ENCODE measurements at regions not wholly inside any gene's neighbourhood (a gene's known extent, or its start where the extent isn't known, plus 50 kb on each side); places are given as distances from the start of the nearest gene placed in this dataset.
"Not testable (repeated sequence)": the region's sequence is repeated elsewhere in the genome, so short reads cannot be mapped to it uniquely, and the experiment has no call there.

DNA sequence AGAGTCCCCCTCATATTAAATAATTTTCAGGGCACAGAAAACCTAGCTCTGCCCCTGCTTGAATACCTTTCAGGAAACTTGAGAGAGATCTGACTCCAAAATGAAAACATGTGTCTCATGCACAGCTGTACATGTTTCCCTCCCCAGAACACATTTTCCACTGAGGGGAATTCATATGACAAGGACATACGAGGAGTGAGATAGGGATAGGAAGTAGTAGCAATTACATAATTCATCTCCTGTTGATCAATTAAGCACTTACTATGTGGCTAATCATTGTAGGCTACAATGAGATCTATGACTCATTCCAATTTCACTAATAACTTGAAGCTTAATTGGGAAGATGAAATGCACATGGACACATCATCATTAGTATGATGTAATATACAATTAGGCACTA lies 302.1 kb downstream of the PCDH11X start:
- H3K4me1 Mint-ChIP-seq; H3K4me1 ChIP-seq (ENCODE audit: control insufficient read depth in 2 of 2, insufficient read depth in 2 of 2, low read length in 2 of 2); H3K27ac Mint-ChIP-seq; H4K20me1 ChIP-seq (ENCODE audit: control insufficient read depth, insufficient read depth, low read length, poor library complexity, severe bottlenecking); DNase-seq; H3K4me2 ChIP-seq (replicated peaks; ENCODE audit: low read depth, low read length, poor library complexity, severe bottlenecking); H3K27me3 Mint-ChIP-seq; H3K27ac ChIP-seq (ENCODE audit: low read length in 2 of 2); H3K9me3 ChIP-seq (ENCODE audit: control extremely low read depth in 1 of 3, control insufficient read depth in 2 of 3, insufficient read depth in 1 of 3, low read length in 2 of 3); H3K9me3 Mint-ChIP-seq (ENCODE audit: insufficient read depth); H3K9ac ChIP-seq (ENCODE audit: low read length); H3K4me3 Mint-ChIP-seq; H2AFZ ChIP-seq (ENCODE audit: insufficient read depth, low read depth, low read length, poor library complexity, severe bottlenecking); H3K4me3 ChIP-seq (ENCODE audit: control extremely low read depth in 1 of 5, extremely low read depth in 1 of 5, insufficient read depth in 1 of 5, low read depth in 2 of 5, low read length in 4 of 5); POLR2A ChIA-PET; H3K36me3 ChIP-seq (replicated peaks in 1 of 2; ENCODE audit: control extremely low read depth in 1 of 2, control insufficient read depth in 1 of 2, extremely low read depth in 1 of 2, insufficient read depth in 2 of 2, low read length in 1 of 2); CTCF ChIA-PET; H3K79me2 ChIP-seq (ENCODE audit: control insufficient read depth, insufficient read depth, low read length); intact Hi-C loops (cut with micrococcal nuclease); H3K27me3 ChIP-seq (replicated peaks in 1 of 4; ENCODE audit: control extremely low read depth in 1 of 4, control insufficient read depth in 3 of 4, insufficient read depth in 4 of 4, low read length in 3 of 4); ATAC-seq (ENCODE audit: low read depth): not testable (repeated sequence)
- WGBS (ENCODE audit: insufficient coverage), result no CpG with 5 or more reads among the region's 1 CpG

DNA sequence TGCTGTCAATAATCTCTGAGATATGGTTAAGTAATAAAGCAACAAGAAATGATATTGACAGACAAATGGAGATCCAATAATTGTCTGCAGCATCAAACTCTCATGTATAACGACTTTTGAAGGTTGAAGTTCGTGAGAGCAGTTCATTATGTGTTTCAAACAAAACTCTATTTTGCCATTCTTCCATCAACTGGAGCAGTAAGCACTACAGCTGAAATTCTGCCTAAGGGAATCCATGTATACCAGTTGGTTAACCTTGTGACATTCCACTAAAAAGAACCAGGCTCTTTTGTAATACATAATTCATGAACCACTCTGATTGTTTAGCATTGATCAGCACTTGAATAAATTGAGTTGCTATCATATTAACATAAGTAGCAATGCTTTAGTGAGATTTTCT lies 311.6 kb downstream of the PCDH11X start:
- H3K27ac Mint-ChIP-seq; H3K9me3 Mint-ChIP-seq (ENCODE audit: insufficient read depth); H3K4me3 Mint-ChIP-seq; POLR2A ChIA-PET; H3K4me1 ChIP-seq (ENCODE audit: control insufficient read depth in 2 of 2, insufficient read depth in 2 of 2, low read length in 2 of 2); ATAC-seq (ENCODE audit: low read depth); H3K79me2 ChIP-seq (ENCODE audit: control insufficient read depth, insufficient read depth, low read length); H3K27me3 ChIP-seq (replicated peaks in 1 of 4; ENCODE audit: control extremely low read depth in 1 of 4, control insufficient read depth in 3 of 4, insufficient read depth in 4 of 4, low read length in 3 of 4); H3K27ac ChIP-seq (ENCODE audit: low read length in 2 of 2); H3K4me2 ChIP-seq (replicated peaks; ENCODE audit: low read depth, low read length, poor library complexity, severe bottlenecking); H3K9ac ChIP-seq (ENCODE audit: low read length); H3K9me3 ChIP-seq (ENCODE audit: control extremely low read depth in 1 of 3, control insufficient read depth in 2 of 3, insufficient read depth in 1 of 3, low read length in 2 of 3); CTCF ChIA-PET; H2AFZ ChIP-seq (ENCODE audit: insufficient read depth, low read depth, low read length, poor library complexity, severe bottlenecking); H4K20me1 ChIP-seq (ENCODE audit: control insufficient read depth, insufficient read depth, low read length, poor library complexity, severe bottlenecking); H3K4me3 ChIP-seq (ENCODE audit: control extremely low read depth in 1 of 5, extremely low read depth in 1 of 5, insufficient read depth in 1 of 5, low read depth in 2 of 5, low read length in 4 of 5); H3K4me1 Mint-ChIP-seq; H3K27me3 Mint-ChIP-seq; DNase-seq; H3K36me3 ChIP-seq (replicated peaks in 1 of 2; ENCODE audit: control extremely low read depth in 1 of 2, control insufficient read depth in 1 of 2, extremely low read depth in 1 of 2, insufficient read depth in 2 of 2, low read length in 1 of 2); intact Hi-C loops (cut with micrococcal nuclease): not testable (repeated sequence)
- WGBS (ENCODE audit: insufficient coverage), result no CpG with 5 or more reads among the region's 2 CpGs

DNA sequence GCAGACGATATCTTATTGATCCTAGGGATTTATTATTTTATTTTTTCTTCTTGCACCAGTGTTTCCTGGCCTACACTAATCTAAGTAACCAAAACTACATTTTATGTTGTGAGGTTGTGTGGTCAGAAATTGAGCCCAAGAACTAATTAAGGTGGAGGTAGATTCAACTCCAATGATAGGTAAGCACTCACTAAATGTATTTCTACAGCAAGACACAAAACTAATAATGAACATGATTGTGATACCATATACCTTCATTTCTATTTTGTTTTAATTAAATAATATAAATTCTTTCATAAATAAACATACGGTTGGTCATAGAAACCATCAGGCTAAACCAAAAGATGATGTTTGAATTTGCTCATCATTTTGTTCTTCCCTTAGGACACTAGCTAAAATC lies 319.0 kb downstream of the PCDH11X start:
- WGBS (ENCODE audit: insufficient coverage), result no CpG with 5 or more reads among the region's 2 CpGs
- H3K27me3 Mint-ChIP-seq; H3K36me3 ChIP-seq (replicated peaks in 1 of 2; ENCODE audit: control extremely low read depth in 1 of 2, control insufficient read depth in 1 of 2, extremely low read depth in 1 of 2, insufficient read depth in 2 of 2, low read length in 1 of 2); CTCF ChIA-PET; intact Hi-C loops (cut with micrococcal nuclease); H3K4me3 Mint-ChIP-seq; POLR2A ChIA-PET; H3K4me3 ChIP-seq (ENCODE audit: control extremely low read depth in 1 of 5, extremely low read depth in 1 of 5, insufficient read depth in 1 of 5, low read depth in 2 of 5, low read length in 4 of 5); H3K9me3 ChIP-seq (ENCODE audit: control extremely low read depth in 1 of 3, control insufficient read depth in 2 of 3, insufficient read depth in 1 of 3, low read length in 2 of 3); H3K27ac Mint-ChIP-seq; H4K20me1 ChIP-seq (ENCODE audit: control insufficient read depth, insufficient read depth, low read length, poor library complexity, severe bottlenecking); H3K4me1 Mint-ChIP-seq; ATAC-seq (ENCODE audit: low read depth); H3K9me3 Mint-ChIP-seq (ENCODE audit: insufficient read depth); H2AFZ ChIP-seq (ENCODE audit: insufficient read depth, low read depth, low read length, poor library complexity, severe bottlenecking); H3K27ac ChIP-seq (ENCODE audit: low read length in 2 of 2); H3K4me1 ChIP-seq (ENCODE audit: control insufficient read depth in 2 of 2, insufficient read depth in 2 of 2, low read length in 2 of 2); H3K9ac ChIP-seq (ENCODE audit: low read length); DNase-seq; H3K79me2 ChIP-seq (ENCODE audit: control insufficient read depth, insufficient read depth, low read length); H3K27me3 ChIP-seq (replicated peaks in 1 of 4; ENCODE audit: control extremely low read depth in 1 of 4, control insufficient read depth in 3 of 4, insufficient read depth in 4 of 4, low read length in 3 of 4); H3K4me2 ChIP-seq (replicated peaks; ENCODE audit: low read depth, low read length, poor library complexity, severe bottlenecking): not testable (repeated sequence)

DNA sequence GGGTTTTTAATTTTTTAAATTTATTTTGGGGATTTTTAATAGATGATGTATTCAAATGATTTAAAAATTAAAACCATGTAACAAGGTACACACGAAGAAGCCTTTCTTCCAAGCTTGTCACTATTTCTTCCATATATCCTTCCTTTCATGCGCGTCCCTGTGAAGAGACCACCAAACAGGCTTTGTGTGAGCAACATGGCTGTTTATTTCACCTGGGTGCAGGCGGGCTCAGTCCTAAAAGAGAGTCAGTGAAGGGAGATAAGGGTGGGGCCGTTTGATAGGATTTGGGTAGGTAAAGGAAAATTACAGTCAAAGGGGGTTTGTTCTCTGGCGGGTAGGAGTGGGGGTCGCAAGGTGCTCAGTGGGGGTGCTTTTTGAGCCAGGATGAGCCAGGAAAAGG lies 320.9 kb downstream of the PCDH11X start:
- H3K79me2 ChIP-seq (ENCODE audit: control insufficient read depth, insufficient read depth, low read length); H3K4me1 ChIP-seq (ENCODE audit: control insufficient read depth in 2 of 2, insufficient read depth in 2 of 2, low read length in 2 of 2); H3K36me3 ChIP-seq (replicated peaks in 1 of 2; ENCODE audit: control extremely low read depth in 1 of 2, control insufficient read depth in 1 of 2, extremely low read depth in 1 of 2, insufficient read depth in 2 of 2, low read length in 1 of 2); H3K4me3 Mint-ChIP-seq; H3K4me1 Mint-ChIP-seq; H4K20me1 ChIP-seq (ENCODE audit: control insufficient read depth, insufficient read depth, low read length, poor library complexity, severe bottlenecking); H3K27ac ChIP-seq (ENCODE audit: low read length in 2 of 2); H3K4me3 ChIP-seq (ENCODE audit: control extremely low read depth in 1 of 5, extremely low read depth in 1 of 5, insufficient read depth in 1 of 5, low read depth in 2 of 5, low read length in 4 of 5); H3K9ac ChIP-seq (ENCODE audit: low read length); H3K27me3 ChIP-seq (replicated peaks in 1 of 4; ENCODE audit: control extremely low read depth in 1 of 4, control insufficient read depth in 3 of 4, insufficient read depth in 4 of 4, low read length in 3 of 4); H3K27me3 Mint-ChIP-seq; DNase-seq; H3K27ac Mint-ChIP-seq; H2AFZ ChIP-seq (ENCODE audit: insufficient read depth, low read depth, low read length, poor library complexity, severe bottlenecking); ATAC-seq (ENCODE audit: low read depth); CTCF ChIA-PET; H3K4me2 ChIP-seq (replicated peaks; ENCODE audit: low read depth, low read length, poor library complexity, severe bottlenecking); H3K9me3 ChIP-seq (ENCODE audit: control extremely low read depth in 1 of 3, control insufficient read depth in 2 of 3, insufficient read depth in 1 of 3, low read length in 2 of 3); intact Hi-C loops (cut with micrococcal nuclease); POLR2A ChIA-PET; H3K9me3 Mint-ChIP-seq (ENCODE audit: insufficient read depth): not testable (repeated sequence)
- WGBS (ENCODE audit: insufficient coverage), result no CpG with 5 or more reads among the region's 7 CpGs
